ENCODE measurements at regions not wholly inside any gene's neighbourhood (a gene's known extent, or its start where the extent isn't known, plus 50 kb on each side); places are given as distances from the start of the nearest gene placed in this dataset.

- TF ChIP-seq EZH2phosphoT487 (IDR thresholded peaks at IDR 0.05; ENCODE audit: low read depth, severe bottlenecking, unreplicated experiment) (no peak), EZH2 (IDR thresholded peaks at IDR 0.05; ENCODE audit: borderline replicate concordance) (no peak), CTCF (IDR thresholded peaks at IDR 0.05; ENCODE audit: poor library complexity) (no peak)
Measured at GRCh38 chr12:111152561-111152960, 216.3 kb downstream of the PHETA1 start.

Data from hepatocyte (in vitro differentiated cells).